Sigmoid colon (tissue), 4 donors: ENCODE measurements at regions not wholly inside any gene's neighbourhood (a gene's known extent, or its start where the extent isn't known, plus 50 kb on each side); places are given as distances from the start of the nearest gene placed in this dataset.

Experiments used
- CTCF ChIP-seq, 4 experiments: fragments of 450-650 bp in 3 of 4; fragments of 200-600 bp in 1 of 4; IDR thresholded peaks; one replicate each; pipeline ENCODE4 v1.5.1; 2016 to 2019; ENCODE audit warnings: antibody characterized with exemption in 4 of 4, mild to moderate bottlenecking in 3 of 4, moderate library complexity in 2 of 4
- EP300 ChIP-seq, 4 donors: sonication (generic); formaldehyde crosslinking; IDR thresholded peaks; one replicate each; pipeline ENCODE4 v1.6.1; 2017; ENCODE audit warnings: antibody characterized with exemption in 4 of 4
- POLR2A ChIP-seq, 2 donors: fragments of 450-650 bp; IDR thresholded peaks; one replicate each; pipeline ENCODE4 v1.6.1; 2016; ENCODE audit warnings: antibody characterized with exemption in 2 of 2, mild to moderate bottlenecking in 2 of 2, moderate library complexity in 2 of 2

- TF ChIP-seq CTCF (IDR thresholded peaks at IDR 0.05) (no peak), EP300 (IDR thresholded peaks at IDR 0.05) (no peak), POLR2A (IDR thresholded peaks at IDR 0.05) (no peak)
These were observed 138.7 kb upstream of the SLC24A2 start for GRCh38 chr9:19927560-19927959.
